HuH-7 (cell line): ENCODE measurements at regions not wholly inside any gene's neighbourhood (a gene's known extent, or its start where the extent isn't known, plus 50 kb on each side); places are given as distances from the start of the nearest gene placed in this dataset.

Experiments used
- DNase-seq: peaks from one replicate; pipeline ENCODE4 v3.0.0; 2011; ENCODE audit warnings: low spot score

- DNase-seq = no peak
Measured at GRCh38 chr22:47439643-47440265, 677.3 kb downstream of the TBC1D22A start.

GRCh38 chr22:47437636-47438035 lies 675.2 kb downstream of the TBC1D22A start:
- DNase-seq = no peak

- no peak for DNase-seq
Measured at GRCh38 chr22:47437110-47437509, 674.7 kb downstream of the TBC1D22A start.

- no peak for DNase-seq
Measured at GRCh38 chr22:47435826-47436225, 673.4 kb downstream of the TBC1D22A start.

GRCh38 chr22:47435204-47435487 lies 672.7 kb downstream of the TBC1D22A start:
- no peak for DNase-seq

GRCh38 chr22:47434336-47435203 lies 672.1 kb downstream of the TBC1D22A start:
- no peak for DNase-seq

GRCh38 chr22:47433627-47434026 lies 671.2 kb downstream of the TBC1D22A start:
- no peak for DNase-seq

- no peak for DNase-seq
Measured at GRCh38 chr22:47432683-47433082, 670.2 kb downstream of the TBC1D22A start.

- no peak for DNase-seq
Measured at GRCh38 chr22:47423861-47424820, 661.7 kb downstream of the TBC1D22A start.

GRCh38 chr22:47423266-47423665 lies 660.8 kb downstream of the TBC1D22A start:
- no peak for DNase-seq

- DNase-seq = no peak
Measured at GRCh38 chr22:47422736-47423135, 660.3 kb downstream of the TBC1D22A start.

GRCh38 chr22:47421846-47422245 lies 659.4 kb downstream of the TBC1D22A start:
- DNase-seq = no peak

GRCh38 chr22:47420211-47420610 lies 657.8 kb downstream of the TBC1D22A start:
- no peak for DNase-seq

- no peak for DNase-seq
Measured at GRCh38 chr22:47419239-47419638, 656.8 kb downstream of the TBC1D22A start.

GRCh38 chr22:47417699-47418098 lies 655.2 kb downstream of the TBC1D22A start:
- no peak for DNase-seq

- no peak for DNase-seq
Measured at GRCh38 chr22:47411006-47411405, 648.6 kb downstream of the TBC1D22A start.

- DNase-seq = no peak
Measured at GRCh38 chr22:47409539-47410275, 647.3 kb downstream of the TBC1D22A start.

- DNase-seq = no peak
Measured at GRCh38 chr22:47408409-47408808, 646.0 kb downstream of the TBC1D22A start.

GRCh38 chr22:47407461-47408025 lies 645.1 kb downstream of the TBC1D22A start:
- DNase-seq = no peak

GRCh38 chr22:47406896-47407295 lies 644.4 kb downstream of the TBC1D22A start:
- DNase-seq = no peak

GRCh38 chr22:47406180-47406834 lies 643.9 kb downstream of the TBC1D22A start:
- no peak for DNase-seq
